ENCODE measurements at regions not wholly inside any gene's neighbourhood (a gene's known extent, or its start where the extent isn't known, plus 50 kb on each side); places are given as distances from the start of the nearest gene placed in this dataset.
"Not testable (repeated sequence)": the region's sequence is repeated elsewhere in the genome, so short reads cannot be mapped to it uniquely, and the experiment has no call there.

DNA sequence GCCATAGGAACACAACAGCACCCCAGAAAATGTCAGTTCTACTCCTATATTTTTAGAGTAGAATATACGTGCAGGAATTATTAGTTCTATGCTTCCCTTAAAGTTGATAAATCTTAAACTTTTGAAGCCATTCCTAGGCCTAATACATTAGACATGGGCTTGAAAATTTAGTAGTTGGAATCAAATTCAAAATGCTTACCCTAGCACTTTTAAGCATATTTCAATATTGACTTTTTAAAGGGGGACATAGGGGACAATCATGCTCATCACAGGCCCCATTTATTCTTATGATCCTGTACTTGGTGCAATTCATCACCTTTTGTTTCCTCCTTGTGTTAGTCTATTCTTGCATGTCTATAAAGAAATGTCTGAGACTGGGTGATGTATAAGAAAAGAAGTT is 129.0 kb downstream of the FAM174A start:
- H3K27me3 ChIP-seq (ENCODE audit: control insufficient read depth in 1 of 2, insufficient read depth in 2 of 2, low read length in 2 of 2), result no peaks in the 10 kb centered on the region
- H3K9ac ChIP-seq (ENCODE audit: low read depth in 1 of 2, low read length in 2 of 2), result no peak overlapping the region
- H3K4me3 ChIP-seq (ENCODE audit: low read depth in 1 of 2, low read length in 2 of 2), result no peak overlapping the region
- H3K27ac ChIP-seq (ENCODE audit: low read depth, low read length), result no peak overlapping the region
- no peaks in the 10 kb centered on the region for H3K4me1 ChIP-seq (ENCODE audit: control insufficient read depth in 1 of 2, insufficient read depth in 2 of 2, low read length in 2 of 2)
- H3K36me3 ChIP-seq (ENCODE audit: control insufficient read depth in 1 of 2, insufficient read depth in 2 of 2, low read length in 2 of 2), result no peaks in the 10 kb centered on the region
- no peaks in the 10 kb centered on the region for H3K9me3 ChIP-seq (ENCODE audit: control insufficient read depth in 1 of 2, low read length in 2 of 2)

DNA sequence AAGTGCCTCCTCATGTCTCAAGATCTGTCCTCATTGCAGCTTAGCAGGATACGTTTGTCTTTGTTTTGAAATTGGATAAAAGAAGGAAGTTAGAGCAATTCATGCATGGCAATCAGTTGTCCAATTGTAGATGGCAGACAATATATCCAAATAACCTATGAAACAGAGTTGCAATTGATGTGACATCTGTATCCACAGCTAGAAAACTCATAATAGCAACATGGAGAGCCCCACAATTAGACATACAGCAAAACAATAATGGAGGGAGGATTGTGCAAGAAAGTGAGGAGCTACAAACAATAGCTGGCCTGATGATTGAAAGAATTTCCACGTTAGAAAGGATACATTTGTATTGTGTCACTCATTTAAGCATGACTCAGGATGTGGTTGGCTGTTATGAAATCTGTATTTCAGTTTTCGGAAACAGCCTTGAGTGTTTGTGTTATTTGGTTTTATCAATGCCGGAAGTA is 132.0 kb downstream of the FAM174A start:
- Histone ChIP-seq H3K27ac (ENCODE audit: low read depth, low read length) (no peak overlapping the region), H3K36me3 (ENCODE audit: control insufficient read depth in 1 of 2, insufficient read depth in 2 of 2, low read length in 2 of 2) (no peaks in the 10 kb centered on the region), H3K4me1 (ENCODE audit: control insufficient read depth in 1 of 2, insufficient read depth in 2 of 2, low read length in 2 of 2) (no peaks in the 10 kb centered on the region), H3K4me3 (ENCODE audit: low read depth in 1 of 2, low read length in 2 of 2) (no peak overlapping the region), H3K9ac (ENCODE audit: low read depth in 1 of 2, low read length in 2 of 2) (no peak overlapping the region), H3K9me3 (ENCODE audit: control insufficient read depth in 1 of 2, low read length in 2 of 2) (no peaks in the 10 kb centered on the region), H3K27me3 (ENCODE audit: control insufficient read depth in 1 of 2, insufficient read depth in 2 of 2, low read length in 2 of 2) (no peaks in the 10 kb centered on the region)

DNA sequence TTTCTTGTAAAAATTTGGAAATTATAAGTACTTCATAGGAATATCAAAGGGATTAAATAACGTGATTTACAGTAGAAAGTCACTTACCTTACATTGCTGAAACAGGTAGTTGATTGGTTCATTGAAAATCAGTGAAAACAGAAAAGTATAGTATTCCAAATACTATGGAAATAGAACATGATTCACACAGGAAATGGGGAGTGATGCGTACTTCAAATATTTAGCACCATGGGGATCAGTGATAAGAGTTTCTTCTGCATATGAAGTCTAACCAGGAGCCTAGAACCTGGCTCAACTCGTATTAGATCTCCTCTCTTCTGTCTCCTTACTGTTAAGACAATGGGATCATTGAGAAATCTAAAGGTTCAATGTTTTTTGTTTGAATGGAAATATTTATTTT is 133.3 kb downstream of the FAM174A start:
- no peak overlapping the region for H3K9ac ChIP-seq (ENCODE audit: low read depth in 1 of 2, low read length in 2 of 2)
- no peaks in the 10 kb centered on the region for H3K27me3 ChIP-seq (ENCODE audit: control insufficient read depth in 1 of 2, insufficient read depth in 2 of 2, low read length in 2 of 2)
- H3K36me3 ChIP-seq (ENCODE audit: control insufficient read depth in 1 of 2, insufficient read depth in 2 of 2, low read length in 2 of 2), result no peaks in the 10 kb centered on the region
- no peak overlapping the region for H3K27ac ChIP-seq (ENCODE audit: low read depth, low read length)
- no peaks in the 10 kb centered on the region for H3K9me3 ChIP-seq (ENCODE audit: control insufficient read depth in 1 of 2, low read length in 2 of 2)
- H3K4me1 ChIP-seq (ENCODE audit: control insufficient read depth in 1 of 2, insufficient read depth in 2 of 2, low read length in 2 of 2), result no peaks in the 10 kb centered on the region
- H3K4me3 ChIP-seq (ENCODE audit: low read depth in 1 of 2, low read length in 2 of 2), result no peak overlapping the region

DNA sequence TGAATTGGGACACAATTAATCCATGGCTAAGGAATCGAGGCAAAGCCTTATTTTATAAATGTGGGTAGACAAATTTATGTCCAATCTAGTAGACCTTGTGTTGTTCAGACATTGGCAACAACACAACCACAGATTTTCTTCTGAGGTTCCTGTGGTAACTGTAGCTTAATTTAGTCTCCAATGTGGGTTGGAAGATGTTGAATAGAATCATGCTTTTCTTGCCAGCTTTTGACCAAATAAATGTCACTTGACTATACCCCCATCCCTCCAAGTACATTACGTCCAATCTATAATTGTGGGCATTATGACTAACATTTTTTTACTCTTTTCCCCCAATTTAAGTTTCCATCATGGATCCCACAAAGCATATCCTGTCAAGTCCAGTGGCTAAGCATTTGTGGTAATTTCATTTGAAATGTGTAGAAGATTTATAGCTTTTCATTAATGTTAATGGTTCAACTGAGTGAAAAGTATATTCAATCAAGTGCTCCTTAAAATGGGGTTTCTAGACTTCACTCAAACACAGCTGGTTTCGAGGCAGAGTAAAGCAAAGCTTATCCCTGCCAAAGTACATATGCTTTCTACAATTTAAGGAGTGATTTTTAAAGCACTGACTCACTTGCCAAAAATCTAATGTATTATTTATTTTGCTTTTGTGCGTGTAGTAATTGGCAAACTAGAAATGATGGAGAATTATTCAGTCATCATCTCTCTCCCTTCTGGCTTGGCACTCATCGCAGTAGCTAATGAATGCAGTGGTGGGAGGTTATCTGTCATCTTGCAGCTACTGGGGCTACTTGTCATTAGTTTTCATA is 141.8 kb downstream of the FAM174A start:
- Histone ChIP-seq H3K9ac (ENCODE audit: low read depth in 1 of 2, low read length in 2 of 2) (no peak overlapping the region), H3K4me1 (ENCODE audit: control insufficient read depth in 1 of 2, insufficient read depth in 2 of 2, low read length in 2 of 2) (no peaks in the 10 kb centered on the region), H3K27ac (ENCODE audit: low read depth, low read length) (no peak overlapping the region), H3K9me3 (ENCODE audit: control insufficient read depth in 1 of 2, low read length in 2 of 2) (peaks cover 0 to under 1% of the 10 kb centered on the region in 2 donors), H3K27me3 (ENCODE audit: control insufficient read depth in 1 of 2, insufficient read depth in 2 of 2, low read length in 2 of 2) (no peaks in the 10 kb centered on the region), H3K36me3 (ENCODE audit: control insufficient read depth in 1 of 2, insufficient read depth in 2 of 2, low read length in 2 of 2) (no peaks in the 10 kb centered on the region), H3K4me3 (ENCODE audit: low read depth in 1 of 2, low read length in 2 of 2) (no peak overlapping the region)

DNA sequence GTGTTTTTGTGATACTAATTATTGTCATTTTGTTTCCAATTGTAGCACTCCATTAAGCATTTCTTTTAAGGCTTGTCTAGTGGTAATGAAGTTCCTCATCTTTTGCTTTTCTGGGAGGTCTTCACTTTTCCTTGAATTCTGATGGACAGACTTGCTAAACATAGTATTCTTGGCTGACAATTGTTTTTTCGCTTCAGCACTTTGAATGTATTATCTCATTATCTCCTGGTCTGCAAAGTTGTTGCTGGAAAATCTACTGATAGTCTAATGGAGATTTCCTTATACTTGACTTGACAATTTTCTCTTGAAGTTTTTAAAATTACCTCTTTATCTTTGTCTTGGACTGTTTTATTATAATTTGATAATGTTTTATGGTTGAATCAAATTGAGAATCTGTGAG is 147.5 kb downstream of the FAM174A start:
- H3K27me3 ChIP-seq (ENCODE audit: control insufficient read depth in 1 of 2, insufficient read depth in 2 of 2, low read length in 2 of 2), result no peaks in the 10 kb centered on the region
- no peak overlapping the region for H3K4me3 ChIP-seq (ENCODE audit: low read depth in 1 of 2, low read length in 2 of 2)
- H3K9ac ChIP-seq (ENCODE audit: low read depth in 1 of 2, low read length in 2 of 2), result no peak overlapping the region
- H3K36me3 ChIP-seq (ENCODE audit: control insufficient read depth in 1 of 2, insufficient read depth in 2 of 2, low read length in 2 of 2), result no peaks in the 10 kb centered on the region
- peaks cover 8 to 12% of the 10 kb centered on the region in 2 donors for H3K9me3 ChIP-seq (ENCODE audit: control insufficient read depth in 1 of 2, low read length in 2 of 2)
- H3K4me1 ChIP-seq (ENCODE audit: control insufficient read depth in 1 of 2, insufficient read depth in 2 of 2, low read length in 2 of 2), result no peaks in the 10 kb centered on the region
- no peak overlapping the region for H3K27ac ChIP-seq (ENCODE audit: low read depth, low read length)

DNA sequence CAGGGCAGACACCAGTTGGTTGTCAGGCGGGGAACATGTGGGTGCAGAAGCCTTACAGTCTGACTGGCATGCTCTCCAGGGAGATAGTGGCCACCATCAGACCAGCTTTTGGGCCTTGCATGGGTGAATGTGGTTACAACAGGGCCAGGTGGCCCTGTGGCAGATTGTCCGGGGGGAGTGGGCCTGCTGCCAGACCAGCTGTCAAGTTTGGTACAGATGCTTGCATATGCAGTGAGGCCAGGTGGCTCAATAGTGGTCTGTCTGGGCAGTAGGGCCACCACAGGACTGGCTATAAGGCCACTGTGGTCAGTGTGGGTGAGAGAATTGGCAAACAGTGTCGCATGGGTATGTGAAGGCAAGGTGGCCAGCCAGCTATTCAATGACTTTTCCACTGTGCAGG is 148.7 kb downstream of the FAM174A start:
- H3K27ac ChIP-seq (ENCODE audit: low read depth, low read length), result no peak overlapping the region
- no peaks in the 10 kb centered on the region for H3K27me3 ChIP-seq (ENCODE audit: control insufficient read depth in 1 of 2, insufficient read depth in 2 of 2, low read length in 2 of 2)
- H3K9me3 ChIP-seq (ENCODE audit: control insufficient read depth in 1 of 2, low read length in 2 of 2), result peaks cover 8 to 12% of the 10 kb centered on the region in 2 donors
- H3K4me1 ChIP-seq (ENCODE audit: control insufficient read depth in 1 of 2, insufficient read depth in 2 of 2, low read length in 2 of 2), result no peaks in the 10 kb centered on the region
- no peaks in the 10 kb centered on the region for H3K36me3 ChIP-seq (ENCODE audit: control insufficient read depth in 1 of 2, insufficient read depth in 2 of 2, low read length in 2 of 2)
- H3K4me3 ChIP-seq (ENCODE audit: low read depth in 1 of 2, low read length in 2 of 2), result no peak overlapping the region
- H3K9ac ChIP-seq (ENCODE audit: low read depth in 1 of 2, low read length in 2 of 2), result no peak overlapping the region

DNA sequence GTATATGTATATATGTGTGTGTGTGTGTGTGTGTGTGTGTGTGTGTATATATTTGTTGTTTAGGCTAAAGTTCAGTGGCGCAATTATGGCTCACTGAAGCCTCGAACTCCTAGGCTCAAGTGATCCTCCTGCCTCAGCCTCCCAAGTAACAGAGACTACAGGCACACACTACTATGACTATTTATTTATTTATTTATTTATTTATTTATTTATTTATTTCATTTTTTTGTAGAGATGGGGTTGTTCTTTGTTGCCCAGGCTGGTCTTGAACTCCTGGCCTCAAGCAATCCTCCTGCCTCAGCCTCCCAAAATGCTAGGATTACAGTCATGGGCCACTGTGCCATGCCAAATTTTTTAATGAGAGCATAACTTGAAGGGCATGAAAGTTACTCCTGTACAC is 149.9 kb downstream of the FAM174A start:
- not testable (repeated sequence) for H3K27ac ChIP-seq (ENCODE audit: low read depth, low read length); H3K9ac ChIP-seq (ENCODE audit: low read depth in 1 of 2, low read length in 2 of 2); H3K36me3 ChIP-seq (ENCODE audit: control insufficient read depth in 1 of 2, insufficient read depth in 2 of 2, low read length in 2 of 2); H3K4me3 ChIP-seq (ENCODE audit: low read depth in 1 of 2, low read length in 2 of 2); H3K4me1 ChIP-seq (ENCODE audit: control insufficient read depth in 1 of 2, insufficient read depth in 2 of 2, low read length in 2 of 2); H3K27me3 ChIP-seq (ENCODE audit: control insufficient read depth in 1 of 2, insufficient read depth in 2 of 2, low read length in 2 of 2)
- peaks cover 8 to 12% of the 10 kb centered on the region in 2 donors for H3K9me3 ChIP-seq (ENCODE audit: control insufficient read depth in 1 of 2, low read length in 2 of 2)

DNA sequence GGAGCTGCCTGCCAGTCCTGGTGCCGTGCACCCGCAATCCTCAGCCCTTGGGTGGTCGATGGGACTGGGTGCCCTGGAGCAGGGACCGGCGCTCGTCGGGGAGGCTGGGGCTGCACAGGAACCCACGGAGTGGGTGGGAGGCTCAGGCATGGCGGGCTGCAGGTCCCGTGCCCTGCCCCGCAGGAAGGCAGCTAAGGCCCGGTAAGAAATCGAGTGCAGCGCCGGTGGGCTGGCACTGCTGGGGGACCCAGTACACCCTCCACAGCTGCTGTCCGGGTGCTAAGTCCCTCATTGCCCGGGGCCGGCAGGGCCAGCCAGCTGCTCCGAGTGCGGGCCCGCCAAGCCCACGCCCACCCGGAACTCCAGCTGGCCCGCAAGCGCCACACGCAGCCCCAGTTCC is 153.7 kb downstream of the FAM174A start:
- H3K9me3 ChIP-seq (ENCODE audit: control insufficient read depth in 1 of 2, low read length in 2 of 2); H3K4me1 ChIP-seq (ENCODE audit: control insufficient read depth in 1 of 2, insufficient read depth in 2 of 2, low read length in 2 of 2); H3K27ac ChIP-seq (ENCODE audit: low read depth, low read length); H3K4me3 ChIP-seq (ENCODE audit: low read depth in 1 of 2, low read length in 2 of 2); H3K9ac ChIP-seq (ENCODE audit: low read depth in 1 of 2, low read length in 2 of 2); H3K36me3 ChIP-seq (ENCODE audit: control insufficient read depth in 1 of 2, insufficient read depth in 2 of 2, low read length in 2 of 2); H3K27me3 ChIP-seq (ENCODE audit: control insufficient read depth in 1 of 2, insufficient read depth in 2 of 2, low read length in 2 of 2): not testable (repeated sequence)

DNA sequence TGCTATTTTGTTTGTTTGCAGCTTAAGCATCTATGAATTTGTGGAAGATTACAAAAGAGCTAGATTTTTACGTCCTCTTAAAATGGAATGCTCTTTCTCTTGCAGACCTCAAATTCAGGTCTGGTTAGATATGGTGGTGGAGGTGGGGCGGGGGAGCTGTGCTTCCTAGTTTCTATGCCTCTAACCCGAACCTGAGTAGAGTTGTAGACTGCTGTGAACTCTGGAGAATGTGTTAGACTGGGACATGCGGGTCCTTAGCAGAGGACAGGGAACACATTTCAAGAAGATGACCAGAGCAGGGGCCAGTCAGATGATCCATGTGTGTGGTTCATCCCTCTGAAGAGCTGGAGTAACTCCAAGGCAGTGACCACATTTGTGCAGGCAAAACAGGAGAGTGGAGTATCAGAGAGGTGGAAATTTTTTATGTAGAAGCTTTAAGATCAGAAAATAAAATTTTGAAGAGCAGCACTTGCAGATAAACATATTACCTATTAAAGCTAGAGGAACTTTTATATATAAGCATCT is 154.9 kb downstream of the FAM174A start:
- Histone ChIP-seq H3K4me1 (ENCODE audit: control insufficient read depth in 1 of 2, insufficient read depth in 2 of 2, low read length in 2 of 2) (no peaks in the 10 kb centered on the region), H3K4me3 (ENCODE audit: low read depth in 1 of 2, low read length in 2 of 2) (no peak overlapping the region)

DNA sequence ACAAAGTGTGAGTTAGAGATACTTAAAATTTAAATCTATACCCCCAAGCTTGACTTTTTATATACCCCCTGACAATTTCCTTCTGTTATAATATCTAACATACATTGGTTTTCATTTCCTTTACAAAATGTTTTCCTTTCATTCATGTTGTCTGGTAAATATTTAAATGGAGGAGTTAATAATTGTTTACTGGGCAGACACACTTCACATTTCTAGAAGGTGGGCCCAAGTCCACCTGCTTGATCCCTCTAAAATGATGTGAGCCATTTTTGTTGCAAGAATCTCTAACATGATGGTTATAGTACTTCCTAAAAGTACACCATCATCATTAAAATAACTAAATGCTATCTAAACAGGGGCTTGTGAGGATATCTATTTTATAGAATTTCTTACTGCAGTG is 155.9 kb downstream of the FAM174A start:
- Histone ChIP-seq H3K9me3 (ENCODE audit: control insufficient read depth in 1 of 2, low read length in 2 of 2) (no peaks in the 10 kb centered on the region), H3K4me3 (ENCODE audit: low read depth in 1 of 2, low read length in 2 of 2) (no peak overlapping the region), H3K27me3 (ENCODE audit: control insufficient read depth in 1 of 2, insufficient read depth in 2 of 2, low read length in 2 of 2) (no peaks in the 10 kb centered on the region), H3K9ac (ENCODE audit: low read depth in 1 of 2, low read length in 2 of 2) (no peak overlapping the region), H3K36me3 (ENCODE audit: control insufficient read depth in 1 of 2, insufficient read depth in 2 of 2, low read length in 2 of 2) (no peaks in the 10 kb centered on the region), H3K27ac (ENCODE audit: low read depth, low read length) (no peak overlapping the region), H3K4me1 (ENCODE audit: control insufficient read depth in 1 of 2, insufficient read depth in 2 of 2, low read length in 2 of 2) (no peaks in the 10 kb centered on the region)

More for the DNA sequence above, 154.9 kb downstream of the FAM174A start:
- H3K9me3 ChIP-seq (ENCODE audit: control insufficient read depth in 1 of 2, low read length in 2 of 2), result no peaks in the 10 kb centered on the region
- no peaks in the 10 kb centered on the region for H3K27me3 ChIP-seq (ENCODE audit: control insufficient read depth in 1 of 2, insufficient read depth in 2 of 2, low read length in 2 of 2)
- H3K36me3 ChIP-seq (ENCODE audit: control insufficient read depth in 1 of 2, insufficient read depth in 2 of 2, low read length in 2 of 2), result no peaks in the 10 kb centered on the region
- H3K27ac ChIP-seq (ENCODE audit: low read depth, low read length), result no peak overlapping the region
- no peak overlapping the region for H3K9ac ChIP-seq (ENCODE audit: low read depth in 1 of 2, low read length in 2 of 2)
